Thoracic aorta (tissue), 2 donors: ENCODE measurements at regions not wholly inside any gene's neighbourhood (a gene's known extent, or its start where the extent isn't known, plus 50 kb on each side); places are given as distances from the start of the nearest gene placed in this dataset.
"Not testable (repeated sequence)": the region's sequence is repeated elsewhere in the genome, so short reads cannot be mapped to it uniquely, and the experiment has no call there.

Source experiments
- ATAC-seq: fragments of 150-250 bp; one replicate; pipeline ENCODE4 v1.8.0; 2017; ENCODE audit warnings: low read depth; ENCODE audit not compliant: insufficient number of reproducible peaks, low FRiP score
- DNase-seq: peaks from one replicate; pipeline ENCODE4 v3.0.0-alpha.2; 2020; ENCODE audit warnings: low spot score
- H3K27ac ChIP-seq, 2 donors: fragments of 200-600 bp; sonication (generic); 1 replicate in 1 of 2; 2 replicates in 1 of 2; pipeline ENCODE4 v1.5.1; 2016; ENCODE audit warnings: mild to moderate bottlenecking in 2 of 2, moderate library complexity in 2 of 2
- H3K27me3 ChIP-seq: fragments of 200-600 bp; sonication (generic); replicated peaks from 2 replicates; pipeline ENCODE4 v1.6.0; 2016; ENCODE audit warnings: mild to moderate bottlenecking; ENCODE audit not compliant: insufficient read depth
- H3K36me3 ChIP-seq: fragments of 200-600 bp; sonication (generic); one replicate; pipeline ENCODE4 v1.5.1; 2016
- H3K4me1 ChIP-seq, 2 donors: fragments of 200-600 bp; sonication (generic); 1 replicate in 1 of 2; 2 replicates in 1 of 2; pipeline versions ENCODE4 v1.5.1 to v1.6.0; 2016; ENCODE audit warnings: low read depth in 2 of 2, mild to moderate bottlenecking in 1 of 2; ENCODE audit not compliant: control insufficient read depth in 1 of 2
- H3K4me3 ChIP-seq: fragments of 200-600 bp; sonication (generic); 2 replicates; pipeline ENCODE4 v1.5.1; 2016; ENCODE audit warnings: mild to moderate bottlenecking
- H3K9me3 ChIP-seq: fragments of 200-600 bp; sonication (generic); 2 replicates; pipeline ENCODE4 v1.5.1; 2016

DNA sequence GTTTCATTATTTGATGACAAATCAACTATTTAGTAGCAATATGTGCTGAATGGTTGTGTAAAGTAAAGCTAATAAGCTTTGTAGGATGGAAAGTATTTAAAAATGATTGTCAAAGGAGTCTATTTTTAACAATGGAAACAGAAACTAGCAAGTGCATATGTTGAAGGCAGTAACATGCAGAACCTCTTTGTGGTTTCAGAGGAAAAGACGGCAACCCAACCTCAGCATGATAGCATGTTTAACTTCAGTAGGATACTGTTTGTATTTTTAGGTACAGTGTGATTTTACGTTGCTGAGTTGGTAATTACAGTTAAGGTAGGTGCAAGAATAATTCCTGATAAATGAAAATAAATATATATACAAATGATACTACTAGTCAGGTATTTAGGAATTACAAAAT is 545.4 kb downstream of the CDY1 start:
- H3K4me3 ChIP-seq, H3K27ac ChIP-seq, DNase-seq, H3K9me3 ChIP-seq, H3K4me1 ChIP-seq, ATAC-seq, H3K27me3 ChIP-seq, H3K36me3 ChIP-seq: not testable (repeated sequence)

DNA sequence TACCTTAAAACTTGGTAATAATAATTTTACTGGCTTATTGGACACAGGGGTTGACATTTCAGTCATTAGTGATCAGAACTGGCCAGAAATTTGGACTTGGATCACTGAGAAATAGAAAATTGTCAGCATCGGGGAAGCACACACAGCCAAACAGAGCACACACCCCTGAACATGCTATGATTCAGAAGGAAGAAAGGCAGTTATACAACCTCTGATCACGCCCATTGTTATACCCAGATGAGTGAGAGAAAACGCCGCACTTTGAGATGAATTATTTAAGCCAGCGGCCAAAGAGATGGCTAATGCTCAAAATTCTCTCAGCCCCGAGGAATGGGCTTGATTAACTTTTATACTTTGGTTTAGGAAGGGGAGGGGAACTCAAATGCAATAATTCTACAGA is 557.4 kb downstream of the CDY1 start:
- not testable (repeated sequence) for H3K27me3 ChIP-seq, H3K27ac ChIP-seq, DNase-seq, H3K36me3 ChIP-seq, ATAC-seq, H3K9me3 ChIP-seq, H3K4me3 ChIP-seq, H3K4me1 ChIP-seq

- not testable (repeated sequence) for H3K36me3 ChIP-seq, H3K27ac ChIP-seq, H3K4me1 ChIP-seq, H3K27me3 ChIP-seq, H3K9me3 ChIP-seq, H3K4me3 ChIP-seq, DNase-seq, ATAC-seq
These were observed 603.1 kb downstream of the CDY1 start for GRCh38 chrY:26224974-26225373.

DNA sequence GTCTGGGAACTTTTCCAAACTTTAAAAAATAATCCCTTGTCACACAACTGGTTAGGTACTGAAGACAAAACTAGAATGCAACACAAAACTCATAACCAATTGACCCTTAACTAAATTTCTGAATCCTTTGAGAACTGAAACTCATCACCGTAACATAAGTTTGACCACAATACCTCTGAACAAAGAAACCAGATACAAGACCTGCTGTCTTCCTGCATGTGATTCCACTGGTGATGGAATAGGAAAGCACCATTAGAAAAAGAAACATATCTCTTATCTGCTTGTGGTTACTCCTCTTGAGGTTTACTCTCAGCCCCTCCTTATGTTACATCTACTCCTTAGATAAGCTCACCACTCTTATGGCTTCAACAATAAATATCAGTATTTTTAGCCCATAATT is 603.6 kb downstream of the CDY1 start:
- not testable (repeated sequence) for H3K9me3 ChIP-seq, ATAC-seq, H3K4me3 ChIP-seq, H3K36me3 ChIP-seq, H3K27ac ChIP-seq, H3K4me1 ChIP-seq, DNase-seq, H3K27me3 ChIP-seq

- not testable (repeated sequence) for H3K4me3 ChIP-seq, H3K27ac ChIP-seq, H3K27me3 ChIP-seq, H3K4me1 ChIP-seq, ATAC-seq, H3K9me3 ChIP-seq, DNase-seq, H3K36me3 ChIP-seq
These were observed 619.0 kb downstream of the CDY1 start for GRCh38 chrY:26240944-26241343.

DNA sequence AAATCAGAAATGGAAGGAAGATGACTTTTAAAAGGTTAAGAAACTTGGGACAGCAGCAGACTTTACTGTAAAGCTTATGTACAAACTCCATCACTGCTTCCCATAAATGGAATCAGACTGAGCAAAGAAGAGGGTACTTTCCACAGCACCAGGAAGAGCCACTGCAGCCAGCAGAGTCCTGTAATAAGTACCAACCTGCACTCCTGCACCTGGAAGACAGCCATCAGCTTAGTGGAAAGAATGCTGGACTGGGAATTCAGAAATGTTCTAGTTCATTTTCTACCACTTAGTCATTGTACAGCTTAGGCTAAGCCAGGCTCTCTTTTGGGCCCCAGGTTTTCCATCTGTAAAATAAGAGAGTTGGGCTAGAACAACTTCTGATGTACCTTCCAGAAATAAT is 632.3 kb downstream of the CDY1 start:
- H3K4me1 ChIP-seq, H3K27ac ChIP-seq, H3K4me3 ChIP-seq, ATAC-seq, H3K27me3 ChIP-seq, H3K36me3 ChIP-seq, H3K9me3 ChIP-seq, DNase-seq: not testable (repeated sequence)

DNA sequence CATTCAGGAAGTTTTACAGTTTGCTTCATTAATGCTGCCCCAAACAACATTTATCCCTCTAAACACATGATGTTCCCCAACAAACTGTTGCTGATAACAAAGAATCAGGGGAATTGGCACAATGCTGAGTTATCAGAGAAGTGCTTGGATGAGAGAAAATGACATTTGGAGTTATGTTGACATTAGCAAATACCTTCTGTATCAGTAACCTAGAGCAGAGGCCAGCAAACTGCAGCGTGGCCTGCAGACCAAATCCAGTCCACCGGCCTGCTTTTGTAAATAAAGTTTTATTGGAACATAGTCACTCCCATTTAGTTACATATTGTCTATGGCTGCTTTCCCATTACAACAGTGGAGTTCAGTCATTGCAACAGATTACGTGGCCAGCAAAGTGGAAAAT is 643.5 kb downstream of the CDY1 start:
- not testable (repeated sequence) for H3K9me3 ChIP-seq, H3K27me3 ChIP-seq, DNase-seq, ATAC-seq, H3K4me1 ChIP-seq, H3K36me3 ChIP-seq, H3K4me3 ChIP-seq, H3K27ac ChIP-seq

GRCh38 chrY:26268421-26268820 is 646.5 kb downstream of the CDY1 start:
- not testable (repeated sequence) for ATAC-seq, H3K27ac ChIP-seq, H3K9me3 ChIP-seq, H3K4me1 ChIP-seq, H3K27me3 ChIP-seq, H3K4me3 ChIP-seq, H3K36me3 ChIP-seq, DNase-seq

GRCh38 chrY:26268934-26269333 is 647.0 kb downstream of the CDY1 start:
- DNase-seq, H3K27ac ChIP-seq, H3K36me3 ChIP-seq, H3K4me1 ChIP-seq, H3K4me3 ChIP-seq, H3K27me3 ChIP-seq, H3K9me3 ChIP-seq: not testable (repeated sequence)
- peak; percentile 40 for ATAC-seq

DNA sequence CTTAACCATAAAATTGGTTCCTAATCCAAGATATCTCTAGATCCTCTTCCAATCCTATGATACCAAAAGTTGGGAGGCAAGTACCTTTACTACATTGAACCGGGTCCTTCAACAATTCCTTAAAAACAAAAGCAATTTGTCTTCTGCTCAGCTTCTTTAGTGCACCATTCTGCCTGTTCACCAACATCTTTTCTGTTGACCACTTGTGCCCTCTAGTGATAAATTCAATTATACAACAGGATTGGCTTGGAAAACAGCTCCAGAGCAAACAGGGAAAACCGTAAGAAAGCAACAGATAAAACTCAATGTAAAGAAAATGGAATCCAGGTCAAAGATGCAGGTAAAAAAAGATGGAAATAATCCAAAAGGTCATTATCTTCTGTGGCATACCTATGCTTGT is 651.2 kb downstream of the CDY1 start:
- H3K27me3 ChIP-seq, DNase-seq, H3K9me3 ChIP-seq, H3K27ac ChIP-seq, ATAC-seq, H3K4me1 ChIP-seq, H3K36me3 ChIP-seq, H3K4me3 ChIP-seq: not testable (repeated sequence)

- ATAC-seq, H3K9me3 ChIP-seq, H3K36me3 ChIP-seq, H3K4me1 ChIP-seq, H3K4me3 ChIP-seq, H3K27ac ChIP-seq, DNase-seq, H3K27me3 ChIP-seq: not testable (repeated sequence)
These were observed 684.1 kb downstream of the CDY1 start for GRCh38 chrY:26306046-26306445.

GRCh38 chrY:26306630-26307385 is 684.9 kb downstream of the CDY1 start:
- H3K9me3 ChIP-seq, DNase-seq, H3K27me3 ChIP-seq, ATAC-seq, H3K4me3 ChIP-seq, H3K4me1 ChIP-seq, H3K36me3 ChIP-seq, H3K27ac ChIP-seq: not testable (repeated sequence)

DNA sequence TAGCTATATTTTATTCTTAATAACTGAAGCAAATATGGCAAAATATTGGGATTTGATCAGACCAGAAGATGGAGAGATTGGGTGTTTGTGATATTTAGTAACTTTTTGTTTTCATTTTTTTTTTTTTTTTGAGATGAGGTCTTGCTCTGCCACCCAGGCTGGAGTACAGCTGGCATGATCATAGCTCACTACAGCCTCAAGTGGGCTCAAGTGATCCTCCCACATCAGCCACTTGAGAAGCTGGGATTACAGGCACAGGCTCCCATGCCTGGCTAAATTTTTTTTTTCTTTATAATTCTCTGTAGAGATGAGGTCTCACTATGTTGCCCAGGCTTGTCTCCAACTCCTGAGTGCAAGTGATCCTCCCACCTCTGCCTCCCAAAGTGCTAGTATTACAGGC is 686.4 kb downstream of the CDY1 start:
- not testable (repeated sequence) for H3K4me3 ChIP-seq, H3K27me3 ChIP-seq, ATAC-seq, H3K36me3 ChIP-seq, DNase-seq, H3K27ac ChIP-seq, H3K9me3 ChIP-seq, H3K4me1 ChIP-seq
